Activated naive CD4-positive, alpha-beta T cell treated with anti-CD3 and anti-CD28 coated beads for 36 hours (primary cell): ENCODE measurements at regions not wholly inside any gene's neighbourhood (a gene's known extent, or its start where the extent isn't known, plus 50 kb on each side); places are given as distances from the start of the nearest gene placed in this dataset.
"Not testable (repeated sequence)": the region's sequence is repeated elsewhere in the genome, so short reads cannot be mapped to it uniquely, and the experiment has no call there.

ENCODE experiments used
- CTCF ChIA-PET: fragments of 350-600 bp; sonication (Branson Sonifier 250); formaldehyde crosslinking; loops from one replicate; lab custom pipeline; 2021; ENCODE audit warnings: antibody characterized with exemption; lab: Charles Lee
- DNase-seq: peaks from one replicate; pipeline ENCODE4 v3.0.0-alpha.2; 2020
- H3K27ac Mint-ChIP-seq: one replicate; pipeline ENCODE4 v1.8.0; 2021; ENCODE audit warnings: mild to moderate bottlenecking, mixed read lengths
- H3K27me3 Mint-ChIP-seq: one replicate; pipeline ENCODE4 v1.8.0; 2021; ENCODE audit warnings: low read depth, mixed read lengths
- H3K36me3 Mint-ChIP-seq: one replicate; pipeline ENCODE4 v1.8.0; 2021; ENCODE audit warnings: low read depth, mixed read lengths
- H3K4me1 Mint-ChIP-seq: one replicate; pipeline ENCODE4 v1.8.0; 2021; ENCODE audit warnings: low read depth, mixed read lengths
- H3K4me3 Mint-ChIP-seq: one replicate; pipeline ENCODE4 v1.8.0; 2021; ENCODE audit warnings: mild to moderate bottlenecking, moderate library complexity, mixed read lengths
- H3K9me3 Mint-ChIP-seq: one replicate; pipeline ENCODE4 v1.8.0; 2021; ENCODE audit warnings: mixed read lengths
- intact Hi-C: fragments of 100-400 bp; cut with micrococcal nuclease; formaldehyde crosslinking; loops from one replicate; pipeline ENCODE4 v1.15.1; 2023

DNA sequence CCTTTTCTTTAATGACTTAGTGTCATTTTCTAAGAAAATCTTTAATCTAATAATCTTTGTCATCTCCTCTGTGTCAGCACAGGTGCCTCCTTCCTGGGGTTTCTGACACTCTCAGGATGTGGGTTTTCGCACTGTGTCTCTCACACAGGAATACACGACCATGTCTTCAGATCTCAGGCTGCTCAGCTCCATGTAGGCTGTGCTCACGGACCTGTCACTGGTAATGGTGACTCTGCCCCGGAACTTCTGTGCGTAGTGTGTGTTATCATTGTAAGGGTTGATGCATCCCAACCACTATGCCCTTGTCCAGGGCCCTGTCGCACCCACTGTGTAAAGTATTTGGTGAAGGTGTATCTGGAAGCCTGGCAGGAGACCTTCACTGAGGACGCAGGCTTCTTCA is 647.8 kb downstream of the TMEM121 start:
- peak; percentile 78 for DNase-seq
- Mint-ChIP-seq H3K4me1 (peaks cover 54% of the 10 kb centered on the region), H3K36me3 (no peaks in the 10 kb centered on the region), H3K4me3 (peak overlapping the region; percentile 25), H3K9me3 (no peaks in the 10 kb centered on the region), H3K27ac (no peak overlapping the region), H3K27me3 (no peaks in the 10 kb centered on the region)
- CTCF ChIA-PET, result no interaction called here
- intact Hi-C loops, result loop anchor here (2.0 to 10.0 kb wide), 2 partner anchors 19 to 241 kb away; no protein-coding TSS in a partner anchor

DNA sequence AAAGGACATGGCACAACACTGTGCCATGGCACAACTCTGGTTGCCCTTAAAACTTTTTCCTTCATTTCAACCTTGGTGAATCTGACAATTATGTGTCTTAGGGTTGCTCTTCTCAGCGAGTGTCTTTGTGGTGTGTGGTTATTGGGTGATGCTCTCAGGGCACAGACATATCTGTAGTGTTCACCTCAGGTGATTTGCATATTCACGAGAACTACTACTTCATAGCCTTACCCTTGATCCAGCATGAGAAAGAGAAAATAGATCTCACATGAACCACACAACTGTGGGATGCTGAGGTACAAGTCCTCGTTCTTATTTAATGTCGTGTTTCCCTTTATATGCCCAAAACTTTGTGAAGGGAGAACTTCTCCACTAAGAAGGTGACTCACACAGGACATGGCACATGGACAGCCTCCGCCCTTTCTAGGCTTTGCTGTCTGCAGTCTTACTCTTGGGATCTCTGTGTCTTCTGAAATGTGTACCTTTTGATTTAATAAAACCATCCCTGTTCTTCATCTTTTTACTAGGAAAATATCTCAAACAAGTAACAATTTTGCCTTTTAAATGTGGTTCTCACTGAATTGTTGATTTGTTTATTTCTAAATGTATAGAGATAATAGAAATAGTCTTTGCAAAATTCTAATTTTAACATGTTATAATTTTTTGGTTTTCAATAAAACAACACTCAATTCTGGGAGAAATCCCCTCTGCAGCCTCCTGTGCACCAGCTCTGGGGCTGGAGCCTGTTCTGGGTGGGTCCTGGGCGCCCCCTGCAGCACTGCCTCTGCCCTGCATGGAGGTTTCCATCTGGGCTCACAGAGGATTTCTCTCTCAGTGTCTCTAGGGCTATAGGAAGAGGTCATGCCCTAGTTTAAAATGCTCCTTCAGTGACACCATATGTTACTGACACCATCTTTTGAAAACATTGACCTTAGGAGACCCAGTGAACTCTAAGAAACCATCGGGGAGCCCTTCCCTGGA is 651.2 kb downstream of the TMEM121 start:
- H3K36me3 Mint-ChIP-seq, H3K9me3 Mint-ChIP-seq, H3K4me3 Mint-ChIP-seq, H3K27me3 Mint-ChIP-seq: not testable (repeated sequence)
- Mint-ChIP-seq H3K4me1 (peaks cover 45% of the 10 kb centered on the region), H3K27ac (peak overlapping the region; percentile 10)
- intact Hi-C loops, result loop anchor here (1.0 to 10.0 kb wide), 3 partner anchors 9 to 237 kb away; no protein-coding TSS in a partner anchor
- peak; percentile 65 for DNase-seq
- CTCF ChIA-PET, result interaction anchor here (1.0 to 2.2 kb wide), 2 partner anchors 9 to 10 kb away, joined by 3 to 11 read pairs; no protein-coding TSS in a partner anchor

DNA sequence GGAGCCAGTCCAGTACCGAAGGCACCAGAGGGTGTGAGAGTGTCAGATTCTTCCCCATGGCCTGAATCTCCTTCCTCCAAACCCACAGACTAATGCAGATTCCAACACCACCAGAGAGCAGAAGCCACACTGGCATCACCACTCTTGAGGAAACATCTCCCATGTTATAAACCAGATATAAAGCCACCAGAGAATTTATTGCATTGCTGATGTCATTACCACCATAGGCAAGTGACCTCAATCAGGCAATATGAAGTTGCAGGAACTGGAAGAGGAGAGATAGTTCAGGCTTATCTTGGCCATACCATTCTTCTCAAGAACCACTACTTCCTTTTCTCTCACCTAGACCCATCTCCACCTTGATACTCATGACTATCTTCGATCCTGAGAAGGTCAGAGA is 653.4 kb downstream of the TMEM121 start:
- H3K4me1 Mint-ChIP-seq, result peaks cover 45% of the 10 kb centered on the region
- H3K4me3 Mint-ChIP-seq, result no peak overlapping the region
- DNase-seq, result no peak
- no peaks in the 10 kb centered on the region for H3K27me3 Mint-ChIP-seq
- no peak overlapping the region for H3K27ac Mint-ChIP-seq
- intact Hi-C loops, result loop anchor here (10.0 kb wide), 1 partner anchor 235 kb away; no protein-coding TSS in a partner anchor
- CTCF ChIA-PET, result interaction anchor here (2.7 kb wide), 1 partner anchor 78 kb away, joined by 8 read pairs; no protein-coding TSS in a partner anchor
- no peaks in the 10 kb centered on the region for H3K36me3 Mint-ChIP-seq
- no peaks in the 10 kb centered on the region for H3K9me3 Mint-ChIP-seq

DNA sequence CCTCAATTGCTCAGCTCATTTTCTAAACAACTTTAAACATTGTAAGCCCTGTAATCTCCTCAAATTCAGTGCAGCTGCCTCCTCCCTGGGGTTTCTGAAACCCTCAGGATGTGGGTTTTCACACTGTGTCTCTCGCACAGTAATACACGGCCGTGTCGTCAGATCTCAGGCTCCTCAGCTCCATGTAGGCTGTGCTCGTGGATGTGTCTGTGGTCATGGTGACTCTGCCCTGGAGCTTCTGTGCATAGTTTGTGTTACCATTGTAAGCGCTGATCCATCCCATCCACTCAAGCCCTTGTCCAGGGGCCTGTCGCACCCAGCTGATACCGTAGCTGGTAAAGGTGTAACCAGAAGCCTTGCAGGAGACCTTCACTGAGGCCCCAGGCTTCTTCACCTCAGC is 658.4 kb downstream of the TMEM121 start:
- Mint-ChIP-seq H3K27ac (peak overlapping the region; percentile 1), H3K4me1 (peaks cover 31% of the 10 kb centered on the region)
- H3K4me3 Mint-ChIP-seq, result not testable (repeated sequence)

DNA sequence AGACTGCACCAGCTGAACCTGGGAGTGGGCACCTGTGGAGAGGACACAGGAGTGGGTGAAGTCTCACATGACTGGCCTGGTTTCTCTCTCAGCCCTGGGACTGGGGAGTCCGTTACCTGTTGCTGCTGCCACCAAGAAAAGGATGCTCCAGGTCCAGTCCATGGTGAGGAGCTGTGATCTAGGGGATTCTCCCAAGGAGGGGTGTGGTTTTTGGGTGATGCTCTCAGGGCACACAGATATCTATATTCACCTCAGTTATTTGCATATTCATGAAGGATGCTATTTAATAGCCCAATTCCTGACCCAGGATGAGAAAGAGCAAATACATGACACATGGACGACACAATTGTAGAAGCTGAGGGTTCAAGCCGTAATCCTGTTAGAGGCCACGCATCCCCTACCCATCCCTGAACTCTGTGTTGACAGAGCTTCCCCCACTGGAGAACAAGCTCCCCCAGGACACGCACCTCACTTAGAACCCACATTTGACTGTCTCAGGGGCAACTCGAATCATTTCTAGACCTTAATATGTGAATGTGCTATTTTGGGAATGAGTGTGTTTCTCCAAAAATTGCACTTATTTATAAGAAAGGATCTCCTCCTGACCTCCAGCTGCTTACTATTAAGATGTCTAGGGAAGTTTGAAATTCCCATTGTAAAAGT is 658.9 kb downstream of the TMEM121 start:
- H3K9me3 Mint-ChIP-seq, H3K4me3 Mint-ChIP-seq, H3K27me3 Mint-ChIP-seq, H3K36me3 Mint-ChIP-seq: not testable (repeated sequence)
- intact Hi-C loops, result loop anchor here (5.0 kb wide), 2 partner anchors 33 to 68 kb away; no protein-coding TSS in a partner anchor
- Mint-ChIP-seq H3K4me1 (peaks cover 31% of the 10 kb centered on the region), H3K27ac (peak overlapping the region; percentile 1)
- CTCF ChIA-PET, result interaction anchor here (0.6 to 4.9 kb wide), 21 partner anchors 8 to 232 kb away, joined by 3 to 27 read pairs (median 3); no protein-coding TSS in a partner anchor
- DNase-seq, result peak; percentile 19

More for the DNA sequence above, 658.4 kb downstream of the TMEM121 start:
- H3K36me3 Mint-ChIP-seq, H3K27me3 Mint-ChIP-seq, H3K9me3 Mint-ChIP-seq: not testable (repeated sequence)
- CTCF ChIA-PET, result interaction anchor here (0.6 to 4.9 kb wide), 22 partner anchors 8 to 659 kb away, joined by 3 to 27 read pairs (median 3); no protein-coding TSS in a partner anchor
- intact Hi-C loops, result loop anchor here (5.0 kb wide), 2 partner anchors 32 to 67 kb away; no protein-coding TSS in a partner anchor
- DNase-seq, result peak; percentile 79

DNA sequence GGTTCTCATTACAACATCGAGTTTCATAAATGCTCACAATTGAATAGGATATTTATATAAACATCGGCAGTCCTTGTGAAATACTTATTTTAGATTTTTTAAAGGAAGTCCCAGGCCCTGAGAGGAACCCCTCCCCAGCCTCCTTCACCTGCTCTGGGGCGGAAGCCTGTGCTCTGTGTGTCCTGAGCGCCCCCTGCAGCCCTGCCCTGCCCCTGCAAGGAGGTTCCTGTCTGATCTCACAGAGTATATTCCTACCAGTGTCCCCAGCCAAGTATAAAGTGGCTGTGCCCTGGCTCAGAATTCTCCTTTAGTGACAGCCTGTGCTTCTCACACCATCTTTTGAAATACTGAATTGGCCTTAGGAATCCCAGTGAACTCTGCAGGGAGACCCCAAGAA is 659.5 kb downstream of the TMEM121 start:
- peak; percentile 88 for DNase-seq
- peaks cover 31% of the 10 kb centered on the region for H3K4me1 Mint-ChIP-seq
- CTCF ChIA-PET, result interaction anchor here (1.0 to 4.9 kb wide), 10 partner anchors 10 to 232 kb away, joined by 3 to 27 read pairs (median 4); no protein-coding TSS in a partner anchor
- no peaks in the 10 kb centered on the region for H3K36me3 Mint-ChIP-seq
- H3K9me3 Mint-ChIP-seq, result no peaks in the 10 kb centered on the region
- H3K27ac Mint-ChIP-seq, result no peak overlapping the region
- intact Hi-C loops, result loop anchor here (1.0 to 5.0 kb wide), 3 partner anchors 9 to 69 kb away; no protein-coding TSS in a partner anchor
- H3K27me3 Mint-ChIP-seq, result no peaks in the 10 kb centered on the region
- H3K4me3 Mint-ChIP-seq, result no peak overlapping the region

DNA sequence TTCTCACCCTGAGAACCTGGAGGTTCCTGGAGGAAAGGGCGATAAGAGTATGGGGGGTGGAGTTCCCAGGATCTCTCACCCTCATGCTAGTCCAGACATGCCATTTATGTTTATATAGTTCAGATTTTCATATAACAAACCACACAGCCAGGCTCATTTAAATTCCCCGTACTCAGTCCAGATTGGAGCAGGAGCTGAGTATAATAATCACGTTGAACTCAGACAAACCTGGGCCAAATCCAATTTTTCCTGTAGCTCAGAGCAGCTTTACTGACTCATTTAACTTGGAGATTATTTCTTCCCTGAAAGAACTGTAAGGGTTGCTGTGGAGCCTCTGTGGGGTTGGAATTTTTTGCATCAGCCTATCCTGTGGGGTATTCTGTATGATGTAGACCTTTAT is 660.8 kb downstream of the TMEM121 start:
- Mint-ChIP-seq H3K4me1 (peaks cover 31% of the 10 kb centered on the region), H3K9me3 (no peaks in the 10 kb centered on the region), H3K27ac (no peak overlapping the region), H3K27me3 (peaks cover 4% of the 10 kb centered on the region), H3K4me3 (no peak overlapping the region), H3K36me3 (no peaks in the 10 kb centered on the region)
- CTCF ChIA-PET, result interaction anchor here (0.7 to 4.9 kb wide), 6 partner anchors 9 to 46 kb away, joined by 3 to 27 read pairs (median 4); no protein-coding TSS in a partner anchor
- intact Hi-C loops, result loop anchor here (5.0 kb wide), 2 partner anchors 35 to 70 kb away; no protein-coding TSS in a partner anchor
- DNase-seq, result no peak

DNA sequence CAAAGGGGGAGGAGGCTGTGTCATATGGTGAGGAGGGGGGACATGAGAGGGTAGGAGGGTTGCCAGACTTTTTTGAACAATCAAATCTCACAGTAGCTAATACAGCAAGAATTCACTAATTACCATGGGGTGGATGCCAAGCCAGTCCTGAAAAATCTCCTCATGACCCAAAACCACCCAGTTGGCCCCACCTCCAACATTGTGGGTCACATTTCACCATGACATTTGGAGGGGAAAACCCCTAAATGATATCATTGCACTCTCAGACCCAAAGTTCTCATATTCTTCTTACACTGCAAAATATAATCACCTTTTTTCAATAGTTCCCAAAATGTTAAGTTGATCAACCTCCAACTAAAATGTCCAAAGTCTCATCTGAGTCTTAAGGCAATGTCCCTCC is 666.3 kb downstream of the TMEM121 start:
- not testable (repeated sequence) for H3K4me3 Mint-ChIP-seq, H3K9me3 Mint-ChIP-seq, H3K36me3 Mint-ChIP-seq, H3K27me3 Mint-ChIP-seq, H3K27ac Mint-ChIP-seq
- H3K4me1 Mint-ChIP-seq, result peaks cover 19% of the 10 kb centered on the region
- peak; percentile 62 for DNase-seq
- intact Hi-C loops, result loop anchor here (2.0 to 5.0 kb wide), 3 partner anchors 18 to 120 kb away; no protein-coding TSS in a partner anchor
- CTCF ChIA-PET, result interaction anchor here (0.6 kb wide), 1 partner anchor 8 kb away, joined by 3 read pairs; no protein-coding TSS in a partner anchor

DNA sequence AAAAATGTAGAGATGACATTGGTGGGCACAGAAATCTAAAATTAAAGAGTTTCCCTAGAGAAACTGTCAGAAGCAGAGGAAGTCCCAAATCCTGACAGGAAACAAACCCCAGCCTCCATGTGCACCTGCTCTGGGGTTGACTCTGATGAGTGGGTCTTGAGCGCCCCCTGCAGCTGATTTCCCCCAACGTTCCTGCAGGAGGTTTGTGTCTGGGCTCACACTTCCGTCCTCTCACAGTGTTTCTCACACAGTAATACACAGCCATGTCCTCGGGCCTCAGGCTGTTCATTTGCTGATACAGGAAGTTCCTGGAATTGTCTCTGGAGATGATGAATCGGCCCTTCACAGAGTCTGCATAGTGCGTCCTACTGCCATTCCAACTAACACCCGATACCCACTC is 670.1 kb downstream of the TMEM121 start:
- CTCF ChIA-PET, result interaction anchor here (0.7 to 2.3 kb wide), 4 partner anchors 20 to 80 kb away, joined by 3 to 5 read pairs (median 4); no protein-coding TSS in a partner anchor
- H3K27me3 Mint-ChIP-seq, result peaks cover 20% of the 10 kb centered on the region

DNA sequence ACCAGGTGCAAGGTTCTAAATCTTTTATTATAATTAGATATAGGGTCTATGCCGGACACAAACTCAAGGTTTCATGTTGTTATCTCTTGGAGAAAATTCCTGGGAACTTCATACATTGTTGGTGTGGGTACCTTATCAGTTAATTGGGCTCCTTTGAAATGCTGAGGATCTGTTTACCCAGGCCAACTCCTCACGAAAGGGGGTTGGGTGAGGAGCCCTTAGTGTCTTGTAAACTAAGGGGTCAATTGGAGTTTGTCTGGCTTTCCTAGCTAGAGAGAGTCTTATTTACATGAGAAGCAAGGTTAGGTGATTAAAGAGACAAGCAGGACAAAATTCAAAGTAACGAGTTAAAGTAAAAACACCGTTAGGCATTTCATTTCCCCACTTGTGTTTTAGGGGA is 670.9 kb downstream of the TMEM121 start:
- intact Hi-C loops, DNase-seq, H3K9me3 Mint-ChIP-seq, H3K36me3 Mint-ChIP-seq, H3K4me3 Mint-ChIP-seq, H3K27ac Mint-ChIP-seq: not testable (repeated sequence)
- Mint-ChIP-seq H3K4me1 (peaks cover 31% of the 10 kb centered on the region), H3K27me3 (peaks cover 20% of the 10 kb centered on the region)
- CTCF ChIA-PET, result interaction anchor here (0.7 to 2.4 kb wide), 9 partner anchors 9 to 80 kb away, joined by 3 to 10 read pairs (median 4); no protein-coding TSS in a partner anchor

More for the DNA sequence above, 670.1 kb downstream of the TMEM121 start:
- H3K27ac Mint-ChIP-seq, H3K36me3 Mint-ChIP-seq, intact Hi-C loops, H3K9me3 Mint-ChIP-seq: not testable (repeated sequence)
- Mint-ChIP-seq H3K4me3 (peak overlapping the region; percentile 20), H3K4me1 (peaks cover 31% of the 10 kb centered on the region)
- peak; percentile 91 for DNase-seq

DNA sequence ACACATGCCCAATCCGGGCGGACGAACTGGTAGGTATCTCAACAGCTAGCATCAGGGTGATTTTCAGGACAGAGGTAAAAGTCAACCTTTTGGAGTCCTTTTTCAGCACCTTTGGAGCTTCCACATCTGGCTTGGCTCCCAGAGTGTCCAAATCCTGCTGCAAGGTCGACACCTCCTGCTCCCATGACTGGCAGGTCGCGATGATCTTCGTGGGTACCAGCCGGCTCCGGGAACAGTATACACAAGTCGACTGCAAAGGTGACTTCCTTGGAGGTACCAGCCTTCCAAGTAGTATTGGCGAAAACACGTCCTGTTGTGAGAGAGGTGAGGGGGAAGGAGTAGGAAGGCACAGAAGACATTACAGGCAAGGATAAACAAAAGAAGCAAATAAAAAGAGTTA is 672.7 kb downstream of the TMEM121 start:
- H3K4me3 Mint-ChIP-seq, result no peak overlapping the region
- intact Hi-C loops, result no loop called here
- DNase-seq, result no peak
- H3K27ac Mint-ChIP-seq, result no peak overlapping the region
- H3K9me3 Mint-ChIP-seq, result no peaks in the 10 kb centered on the region
- H3K27me3 Mint-ChIP-seq, result peaks cover 22% of the 10 kb centered on the region
- CTCF ChIA-PET, result interaction anchor here (0.6 to 3.2 kb wide), 8 partner anchors 11 to 172 kb away, joined by 3 to 22 read pairs (median 12); no protein-coding TSS in a partner anchor
- H3K4me1 Mint-ChIP-seq, result peaks cover 19% of the 10 kb centered on the region
- no peaks in the 10 kb centered on the region for H3K36me3 Mint-ChIP-seq
